Amniotic epithelial cell (primary cell): ENCODE measurements at regions not wholly inside any gene's neighbourhood (a gene's known extent, or its start where the extent isn't known, plus 50 kb on each side); places are given as distances from the start of the nearest gene placed in this dataset.

Experiments used
- DNase-seq: peaks from one replicate; pipeline ENCODE4 v3.0.0-alpha.2; 2010; ENCODE audit warnings: low read depth

DNA sequence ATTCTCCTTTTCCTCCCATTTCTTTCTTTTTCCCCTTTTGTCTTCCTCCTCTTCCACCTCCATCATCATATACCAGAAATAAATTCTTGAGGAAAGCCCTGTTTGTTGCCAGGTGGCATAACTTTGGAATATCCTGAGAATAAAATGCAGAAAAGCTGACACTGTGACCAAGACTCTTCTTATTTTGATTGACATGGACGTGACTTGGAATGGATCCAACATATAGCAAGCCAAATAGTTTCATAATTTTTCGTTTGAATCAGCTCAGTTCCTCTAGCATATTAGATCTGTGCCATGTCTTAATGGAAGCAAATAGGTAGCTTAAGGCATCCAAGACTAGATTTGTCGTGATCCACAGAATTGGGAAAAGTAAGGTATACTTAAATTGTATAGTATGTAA, 354.7 kb upstream of the FIGN start:
- no peak for DNase-seq

GRCh38 chr2:164084066-164084465, 348.3 kb upstream of the FIGN start:
- DNase-seq: no peak

DNA sequence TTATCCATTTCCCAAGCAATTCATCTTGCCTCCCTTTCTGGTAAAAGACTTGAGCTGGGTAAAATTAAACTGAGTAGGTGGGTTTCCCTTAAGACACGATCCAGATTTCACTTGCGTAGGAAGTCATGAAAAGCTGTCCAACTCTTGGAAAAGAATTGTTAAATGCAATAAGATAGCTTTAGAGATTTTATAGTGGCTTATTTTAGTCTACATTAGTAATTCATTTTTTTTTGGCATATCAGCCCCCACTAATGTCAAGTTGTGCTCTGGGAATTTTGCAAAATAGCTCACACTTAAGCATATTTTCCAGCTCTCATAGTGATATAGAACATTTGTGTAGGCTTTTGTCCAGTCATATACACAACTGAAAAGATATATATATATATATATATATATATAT, 344.7 kb upstream of the FIGN start:
- DNase-seq: no peak

GRCh38 chr2:164079258-164079657, 343.4 kb upstream of the FIGN start:
- no peak for DNase-seq

DNA sequence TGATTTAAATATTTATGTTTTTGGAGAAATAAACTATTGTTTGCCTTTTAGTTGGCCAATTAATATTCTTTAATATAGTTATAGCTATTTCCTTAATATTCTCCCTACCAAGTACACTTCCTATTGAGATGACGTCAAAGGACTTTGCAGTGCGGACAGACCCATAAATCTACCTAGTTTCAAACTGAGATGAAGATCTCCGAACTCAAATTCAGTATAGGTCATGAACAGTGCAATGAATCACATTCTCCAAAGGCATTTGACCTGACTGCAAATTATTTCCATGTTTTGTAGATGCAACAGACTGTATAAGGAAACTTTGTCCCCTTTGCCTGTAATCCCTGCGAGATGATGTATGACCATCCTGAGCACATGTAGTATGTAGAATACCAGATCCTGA, 342.6 kb upstream of the FIGN start:
- DNase-seq: no peak

- no peak for DNase-seq
Measured at GRCh38 chr2:164073101-164074074, 337.6 kb upstream of the FIGN start.

- peak; percentile 5 for DNase-seq
Measured at GRCh38 chr2:164069540-164069939, 333.7 kb upstream of the FIGN start.

DNA sequence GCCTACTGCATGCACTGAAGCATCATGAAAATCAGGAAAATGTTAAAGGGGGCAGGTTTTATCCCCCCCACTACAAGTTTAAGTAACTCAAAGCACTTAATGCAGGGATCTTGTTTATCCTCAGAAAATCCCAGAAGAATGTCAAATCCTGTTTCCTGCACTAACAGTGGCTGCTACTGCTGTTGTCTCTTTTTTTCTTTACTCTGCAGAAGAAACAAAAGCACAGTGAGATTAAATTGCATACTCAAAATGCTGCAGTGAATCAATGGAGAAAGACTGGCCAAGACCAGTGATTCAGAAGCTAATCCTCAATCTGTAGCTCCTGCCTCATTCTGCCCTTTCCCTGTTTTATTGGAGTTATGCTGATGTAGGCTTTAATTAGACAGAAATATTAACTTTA, 332.3 kb upstream of the FIGN start:
- no peak for DNase-seq

- DNase-seq: no peak
Measured at GRCh38 chr2:164066095-164066494, 330.3 kb upstream of the FIGN start.

GRCh38 chr2:164065038-164065437, 329.2 kb upstream of the FIGN start:
- DNase-seq: no peak

DNA sequence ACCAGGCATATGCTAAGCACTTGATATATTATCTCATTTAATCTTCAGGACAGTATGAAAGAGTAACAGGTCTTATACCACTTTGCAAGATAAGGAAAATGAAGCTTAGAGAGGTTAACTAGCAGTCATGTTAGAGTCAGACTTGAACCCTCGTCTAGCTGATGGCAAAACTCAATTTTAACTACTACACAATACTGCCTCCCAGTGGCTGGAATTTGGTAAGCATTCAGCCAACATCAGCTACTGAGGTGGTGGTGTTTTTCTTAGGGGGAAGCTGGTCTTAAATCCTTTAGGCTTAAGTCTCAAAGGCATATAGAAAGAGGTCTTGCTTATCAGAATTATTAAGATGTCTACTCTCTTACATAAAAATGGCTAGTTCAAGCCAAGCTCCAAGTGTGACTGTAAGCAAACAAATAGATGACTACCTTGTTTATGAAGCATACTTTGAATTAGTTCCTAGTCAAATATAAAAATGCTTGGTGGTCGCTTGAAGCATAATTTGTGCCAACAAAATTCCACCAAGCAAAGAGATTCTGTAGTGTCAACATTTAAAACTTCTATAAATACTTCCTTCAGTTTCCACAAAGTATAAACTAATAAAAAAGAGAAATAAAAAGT, 325.4 kb upstream of the FIGN start:
- DNase-seq: peak; percentile 37

- no peak for DNase-seq
Measured at GRCh38 chr2:164060031-164060430, 324.2 kb upstream of the FIGN start.

- no peak for DNase-seq
Measured at GRCh38 chr2:164055623-164056022, 319.8 kb upstream of the FIGN start.

GRCh38 chr2:164054651-164055050, 318.8 kb upstream of the FIGN start:
- DNase-seq: no peak

DNA sequence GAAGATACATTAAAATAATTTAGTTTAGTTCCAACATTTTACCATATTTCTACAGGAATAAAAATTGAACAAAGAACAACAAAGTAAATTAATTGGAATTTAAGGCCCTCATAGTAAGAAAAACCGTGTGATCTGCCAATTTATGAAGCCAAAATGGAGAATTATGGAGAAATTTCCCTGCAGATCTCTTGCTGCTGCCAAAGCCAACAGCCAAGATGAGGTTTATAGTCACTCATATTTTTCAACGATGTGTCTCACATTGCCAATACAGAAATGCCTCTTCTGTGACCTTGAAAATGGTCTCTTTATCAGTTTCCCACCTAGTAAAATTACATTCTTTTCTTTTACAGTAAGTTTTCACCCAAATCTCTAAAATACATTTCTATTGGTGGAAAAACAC, 317.2 kb upstream of the FIGN start:
- no peak for DNase-seq

DNA sequence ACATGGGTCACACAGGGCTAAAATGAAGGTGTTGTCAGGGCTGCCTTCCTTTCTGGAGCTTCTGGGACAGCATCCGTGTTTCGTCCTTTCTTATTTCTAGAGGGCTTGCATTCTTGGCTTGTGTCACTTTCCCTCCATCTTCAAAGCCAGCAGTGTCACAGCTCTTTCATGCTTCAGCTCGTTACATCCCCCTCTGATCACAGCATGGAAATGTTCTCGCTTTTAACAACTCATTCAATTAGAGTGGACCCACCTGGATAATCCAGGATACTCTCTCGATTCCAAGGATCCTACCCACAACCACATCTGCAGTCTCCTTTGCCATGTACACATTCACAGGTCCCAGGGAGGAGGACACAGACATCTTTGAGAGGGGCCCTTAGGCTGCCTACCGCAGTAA, 316.2 kb upstream of the FIGN start:
- no peak for DNase-seq

DNA sequence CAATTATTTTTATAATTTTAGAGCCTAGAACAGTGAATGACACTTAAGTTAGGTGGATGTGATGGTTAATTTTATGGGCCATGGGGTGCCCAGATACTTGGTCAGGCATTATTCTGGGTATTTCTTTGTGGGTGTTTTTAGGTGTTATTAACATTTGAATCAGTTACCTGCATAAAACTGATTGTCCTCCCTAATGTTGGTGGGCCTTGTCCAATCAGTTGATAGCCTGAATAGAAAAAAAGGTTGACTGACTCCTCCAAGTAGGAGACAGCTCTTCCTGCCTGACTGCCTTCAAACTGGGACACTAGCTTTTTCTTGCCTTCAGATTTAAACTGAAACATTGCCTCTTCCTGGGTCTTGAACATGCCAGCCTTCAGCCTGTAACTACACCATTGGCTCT, 312.9 kb upstream of the FIGN start:
- DNase-seq: no peak

- DNase-seq: no peak
Measured at GRCh38 chr2:164046040-164046439, 310.2 kb upstream of the FIGN start.

DNA sequence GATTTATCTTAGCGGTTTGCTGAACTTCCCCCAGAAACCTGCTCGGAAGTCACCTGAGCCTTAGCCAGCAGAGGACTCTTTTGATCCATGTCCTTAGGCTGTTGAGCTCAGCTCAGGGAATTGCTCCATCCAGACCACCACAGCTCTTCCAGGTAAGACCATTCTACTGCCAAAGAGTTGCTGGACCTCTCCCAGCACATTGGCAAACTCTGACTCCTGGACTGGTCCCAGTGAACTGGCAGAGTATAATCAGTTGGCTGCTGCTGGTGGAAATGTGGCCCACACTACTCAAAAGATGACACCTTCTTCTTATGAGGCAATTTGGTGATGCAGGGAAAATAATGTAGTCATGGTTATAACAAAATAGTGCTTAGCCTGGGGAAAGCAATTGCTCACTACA, 308.8 kb upstream of the FIGN start:
- DNase-seq: no peak

GRCh38 chr2:164039270-164039669, 303.5 kb upstream of the FIGN start:
- no peak for DNase-seq

DNA sequence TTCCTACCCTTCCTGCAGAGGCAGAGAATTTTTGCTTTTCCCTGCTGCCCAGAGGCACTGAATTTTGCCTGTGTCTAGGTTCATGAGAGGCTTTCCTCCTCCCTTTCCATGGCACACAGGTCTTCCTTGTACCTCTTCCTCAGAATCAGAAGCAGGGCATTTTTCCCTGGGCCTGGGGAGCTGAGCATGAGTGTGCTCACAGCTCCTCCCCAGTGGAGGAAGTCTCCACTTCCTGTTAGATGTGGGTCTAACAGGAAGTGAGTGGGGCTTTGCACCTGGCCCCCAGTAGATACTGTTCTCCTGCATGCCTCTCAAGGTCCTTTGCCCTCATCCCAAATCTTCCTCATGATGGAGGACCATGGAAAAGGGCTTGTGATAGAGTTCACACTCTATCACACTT, 297.2 kb upstream of the FIGN start:
- DNase-seq: no peak

DNA sequence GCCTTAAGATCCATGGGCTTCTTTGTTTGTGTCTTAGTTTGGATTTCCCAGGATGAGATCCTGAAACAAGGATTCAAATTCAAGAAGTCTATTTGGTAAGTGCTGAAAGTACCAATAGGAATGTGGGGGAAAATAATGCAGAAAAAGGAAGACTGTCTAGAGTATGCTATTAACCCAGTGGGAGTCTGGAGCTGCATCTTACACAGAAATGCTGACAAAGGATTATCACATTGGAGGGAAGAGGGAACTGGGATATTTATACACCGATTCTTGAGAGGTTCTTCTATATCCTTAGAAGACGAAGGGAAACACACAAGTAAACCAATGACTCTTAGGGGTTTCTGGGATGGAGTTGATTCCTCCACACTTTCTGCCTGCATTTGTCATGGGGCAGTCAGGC, 294.8 kb upstream of the FIGN start:
- no peak for DNase-seq

DNA sequence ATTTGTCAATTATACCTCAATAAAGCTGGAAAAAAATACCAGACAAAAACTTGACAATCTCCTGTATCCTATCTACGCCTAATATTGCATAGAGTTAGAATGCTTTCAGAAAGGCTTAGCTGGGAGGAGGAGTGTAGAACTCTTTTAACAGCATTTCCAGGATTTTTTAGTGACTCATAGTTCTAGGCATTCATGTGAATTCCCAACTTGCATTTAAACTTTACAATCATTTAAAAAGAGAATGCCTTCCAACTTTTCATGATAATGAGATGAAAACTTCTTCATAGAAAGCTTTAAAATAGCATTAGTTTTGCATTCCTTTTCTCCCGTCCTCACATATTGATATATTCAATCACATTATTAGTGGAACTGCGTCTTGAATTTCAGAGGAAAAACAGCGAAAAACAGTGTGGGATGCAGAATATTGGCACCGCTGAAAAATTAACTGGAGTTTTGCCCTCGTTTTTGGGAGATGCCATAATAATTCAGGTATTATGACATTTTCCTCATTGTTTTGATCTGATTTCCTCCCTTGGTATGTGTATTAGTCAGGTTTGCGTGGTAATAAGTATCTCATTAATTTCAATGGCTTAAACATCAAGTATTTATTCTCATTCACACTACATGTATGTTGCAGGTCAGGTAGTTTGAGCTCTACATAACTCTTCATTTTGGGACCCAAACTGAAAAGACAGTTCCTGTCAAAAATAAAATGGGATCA, 293.2 kb upstream of the FIGN start:
- peak; percentile 43 for DNase-seq
